Stimulated activated effector memory CD8-positive, alpha-beta T cell treated with anti-CD3 and anti-CD28 coated beads, Interleukin-12 subunit alpha, Interleukin-12 subunit beta, amount 100 ng/mL, for 72 hours (primary cell): ENCODE measurements at regions not wholly inside any gene's neighbourhood (a gene's known extent, or its start where the extent isn't known, plus 50 kb on each side); places are given as distances from the start of the nearest gene placed in this dataset.
"Not testable (repeated sequence)": the region's sequence is repeated elsewhere in the genome, so short reads cannot be mapped to it uniquely, and the experiment has no call there.

Experiments
- ATAC-seq: fragments of 150-1000 bp; cut with Tn5 transposase; 2 replicates; pipeline ENCODE4 v1.10.0; 2021
- DNase-seq, 2 donors: peaks; one replicate each; pipeline ENCODE4 v3.0.0; 2021 to 2022; ENCODE audit warnings: low spot score in 2 of 2
- H3K27ac Mint-ChIP-seq: one replicate; pipeline ENCODE4 v1.8.0; 2022; ENCODE audit warnings: mild to moderate bottlenecking, mixed read lengths
- H3K36me3 Mint-ChIP-seq: one replicate; pipeline ENCODE4 v1.8.0; 2022; ENCODE audit warnings: mild to moderate bottlenecking, mixed read lengths
- H3K4me1 Mint-ChIP-seq: one replicate; pipeline ENCODE4 v1.8.0; 2022; ENCODE audit warnings: mixed read lengths
- H3K4me3 Mint-ChIP-seq: one replicate; pipeline ENCODE4 v1.8.0; 2022; ENCODE audit warnings: mild to moderate bottlenecking, mixed read lengths
- H3K9me3 Mint-ChIP-seq: one replicate; pipeline ENCODE4 v1.8.0; 2022; ENCODE audit warnings: mixed read lengths

- DNase-seq (no peak), ATAC-seq (no peak)
- Mint-ChIP-seq H3K4me3 (no peak overlapping the region), H3K27ac (no peak overlapping the region), H3K36me3 (no peaks in the 10 kb centered on the region), H3K4me1 (no peaks in the 10 kb centered on the region), H3K9me3 (peaks cover 18% of the 10 kb centered on the region)
Measured at GRCh38 chr1:104266612-104267011, 516.9 kb downstream of the AMY1C start.

GRCh38 chr1:104288322-104288721 lies 538.6 kb downstream of the AMY1C start:
- H3K4me1 Mint-ChIP-seq, H3K4me3 Mint-ChIP-seq, H3K36me3 Mint-ChIP-seq, H3K27ac Mint-ChIP-seq, ATAC-seq, DNase-seq: not testable (repeated sequence)
- peaks cover 23% of the 10 kb centered on the region for H3K9me3 Mint-ChIP-seq

GRCh38 chr1:104291156-104291555 lies 541.5 kb downstream of the AMY1C start:
- DNase-seq (no peak), ATAC-seq (no peak)
- no peaks in the 10 kb centered on the region for H3K36me3 Mint-ChIP-seq
- H3K4me1 Mint-ChIP-seq = no peaks in the 10 kb centered on the region
- H3K4me3 Mint-ChIP-seq = no peak overlapping the region
- no peak overlapping the region for H3K27ac Mint-ChIP-seq
- H3K9me3 Mint-ChIP-seq = peaks cover 24% of the 10 kb centered on the region

- no peak for ATAC-seq
- Mint-ChIP-seq H3K4me3 (no peak overlapping the region), H3K27ac (no peak overlapping the region), H3K36me3 (no peaks in the 10 kb centered on the region), H3K9me3 (peaks cover 22% of the 10 kb centered on the region), H3K4me1 (no peaks in the 10 kb centered on the region)
- no peak for DNase-seq
Measured at GRCh38 chr1:104294259-104294658, 544.6 kb downstream of the AMY1C start.

- H3K4me1 Mint-ChIP-seq = no peaks in the 10 kb centered on the region
- no peak overlapping the region for H3K4me3 Mint-ChIP-seq
- H3K36me3 Mint-ChIP-seq = no peaks in the 10 kb centered on the region
- DNase-seq (no peak), ATAC-seq (no peak)
- H3K27ac Mint-ChIP-seq = no peak overlapping the region
- peaks cover 20% of the 10 kb centered on the region for H3K9me3 Mint-ChIP-seq
Measured at GRCh38 chr1:104295511-104295910, 545.8 kb downstream of the AMY1C start.

- H3K4me3 Mint-ChIP-seq = no peak overlapping the region
- ATAC-seq (no peak), DNase-seq (no peak)
- H3K27ac Mint-ChIP-seq = no peak overlapping the region
- peaks cover 27% of the 10 kb centered on the region for H3K9me3 Mint-ChIP-seq
- no peaks in the 10 kb centered on the region for H3K36me3 Mint-ChIP-seq
- H3K4me1 Mint-ChIP-seq = no peaks in the 10 kb centered on the region
Measured at GRCh38 chr1:104309673-104310072, 560.0 kb downstream of the AMY1C start.

- ATAC-seq = no peak
- Mint-ChIP-seq H3K27ac (no peak overlapping the region), H3K4me3 (no peak overlapping the region), H3K9me3 (peaks cover 12% of the 10 kb centered on the region), H3K4me1 (no peaks in the 10 kb centered on the region), H3K36me3 (no peaks in the 10 kb centered on the region)
- DNase-seq = no peak
Measured at GRCh38 chr1:104315823-104316222, 566.1 kb downstream of the AMY1C start.

GRCh38 chr1:104322131-104322530 lies 572.4 kb downstream of the AMY1C start:
- H3K36me3 Mint-ChIP-seq = no peaks in the 10 kb centered on the region
- H3K27ac Mint-ChIP-seq = no peak overlapping the region
- peaks cover 3% of the 10 kb centered on the region for H3K9me3 Mint-ChIP-seq
- ATAC-seq (no peak), DNase-seq (no peak)
- no peak overlapping the region for H3K4me3 Mint-ChIP-seq
- H3K4me1 Mint-ChIP-seq = no peaks in the 10 kb centered on the region

- Mint-ChIP-seq H3K27ac (no peak overlapping the region), H3K9me3 (peaks cover 18% of the 10 kb centered on the region), H3K36me3 (no peaks in the 10 kb centered on the region), H3K4me3 (no peak overlapping the region), H3K4me1 (no peaks in the 10 kb centered on the region)
- ATAC-seq (no peak), DNase-seq (no peak)
Measured at GRCh38 chr1:104329278-104329677, 579.6 kb downstream of the AMY1C start.

- Mint-ChIP-seq H3K9me3 (peaks cover 20% of the 10 kb centered on the region), H3K27ac (no peak overlapping the region), H3K4me1 (no peaks in the 10 kb centered on the region), H3K4me3 (no peak overlapping the region), H3K36me3 (no peaks in the 10 kb centered on the region)
- DNase-seq (no peak), ATAC-seq (no peak)
Measured at GRCh38 chr1:104331763-104332162, 582.1 kb downstream of the AMY1C start.

- not testable (repeated sequence) for H3K4me3 Mint-ChIP-seq, H3K4me1 Mint-ChIP-seq, H3K27ac Mint-ChIP-seq, DNase-seq, ATAC-seq, H3K36me3 Mint-ChIP-seq
- peaks cover 16% of the 10 kb centered on the region for H3K9me3 Mint-ChIP-seq
Measured at GRCh38 chr1:104337927-104338326, 588.2 kb downstream of the AMY1C start.

GRCh38 chr1:104341944-104342343 lies 592.2 kb downstream of the AMY1C start:
- H3K4me3 Mint-ChIP-seq = no peak overlapping the region
- H3K9me3 Mint-ChIP-seq = peaks cover 19% of the 10 kb centered on the region
- no peak overlapping the region for H3K27ac Mint-ChIP-seq

GRCh38 chr1:104348277-104348676 lies 598.6 kb downstream of the AMY1C start:
- no peak overlapping the region for H3K27ac Mint-ChIP-seq
- no peaks in the 10 kb centered on the region for H3K36me3 Mint-ChIP-seq
- DNase-seq (no peak), ATAC-seq (no peak)
- H3K4me3 Mint-ChIP-seq = no peak overlapping the region
- H3K9me3 Mint-ChIP-seq = peaks cover 19% of the 10 kb centered on the region
- H3K4me1 Mint-ChIP-seq = no peaks in the 10 kb centered on the region

More at GRCh38 chr1:104341944-104342343, 592.2 kb downstream of the AMY1C start:
- no peak for ATAC-seq
- no peaks in the 10 kb centered on the region for H3K36me3 Mint-ChIP-seq
- no peak for DNase-seq
- H3K4me1 Mint-ChIP-seq = no peaks in the 10 kb centered on the region

- ATAC-seq (no peak), DNase-seq (no peak)
- no peaks in the 10 kb centered on the region for H3K4me1 Mint-ChIP-seq
- no peaks in the 10 kb centered on the region for H3K36me3 Mint-ChIP-seq
- no peak overlapping the region for H3K4me3 Mint-ChIP-seq
- no peak overlapping the region for H3K27ac Mint-ChIP-seq
- H3K9me3 Mint-ChIP-seq = peaks cover 6% of the 10 kb centered on the region
Measured at GRCh38 chr1:104353580-104353979, 603.9 kb downstream of the AMY1C start.

GRCh38 chr1:104358086-104358485 lies 608.4 kb downstream of the AMY1C start:
- Mint-ChIP-seq H3K4me1 (no peaks in the 10 kb centered on the region), H3K36me3 (no peaks in the 10 kb centered on the region), H3K27ac (no peak overlapping the region), H3K4me3 (no peak overlapping the region), H3K9me3 (peaks cover 14% of the 10 kb centered on the region)
- ATAC-seq (no peak), DNase-seq (no peak)

- H3K9me3 Mint-ChIP-seq = peaks cover 14% of the 10 kb centered on the region
- DNase-seq = no peak
- H3K4me3 Mint-ChIP-seq = no peak overlapping the region
- H3K27ac Mint-ChIP-seq = no peak overlapping the region
- no peaks in the 10 kb centered on the region for H3K4me1 Mint-ChIP-seq
- ATAC-seq = no peak
- H3K36me3 Mint-ChIP-seq = no peaks in the 10 kb centered on the region
Measured at GRCh38 chr1:104358621-104359020, 608.9 kb downstream of the AMY1C start.

- DNase-seq = no peak
- Mint-ChIP-seq H3K27ac (no peak overlapping the region), H3K4me1 (no peaks in the 10 kb centered on the region), H3K9me3 (peaks cover 16% of the 10 kb centered on the region), H3K36me3 (no peaks in the 10 kb centered on the region), H3K4me3 (no peak overlapping the region)
- ATAC-seq = no peak
Measured at GRCh38 chr1:104378414-104378813, 628.7 kb downstream of the AMY1C start.
